Midbrain (tissue), 1 donor: ENCODE measurements at regions not wholly inside any gene's neighbourhood (a gene's known extent, or its start where the extent isn't known, plus 50 kb on each side); places are given as distances from the start of the nearest gene placed in this dataset.
A peak's percentile ranks its signal among the peaks of the same experiment; 100 is the strongest.

Experiments used
- DNase-seq: peaks from one replicate; lab custom pipeline; 2025; lab: John Stamatoyannopoulos, UW

DNA sequence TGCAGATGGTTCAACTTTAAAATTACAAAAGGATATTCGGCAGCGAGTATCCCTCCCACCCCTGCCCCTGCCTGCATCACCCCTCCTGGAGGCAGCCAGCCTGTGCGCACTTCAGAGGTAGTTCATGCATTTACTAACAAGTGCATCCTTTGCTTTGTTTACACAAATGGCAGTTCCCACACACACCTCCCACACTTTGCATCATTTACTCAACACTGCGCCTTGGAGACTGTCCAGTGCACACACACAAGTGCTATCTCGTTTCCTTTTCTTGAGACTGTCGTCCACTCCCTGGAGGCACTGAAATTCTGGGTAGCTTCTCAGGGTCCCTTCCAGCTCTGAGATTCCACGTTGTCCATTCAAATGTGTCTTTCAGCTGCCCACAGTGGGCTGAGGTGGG lies 53.1 kb upstream of the VSX1 start:
- DNase-seq, result no peak

DNA sequence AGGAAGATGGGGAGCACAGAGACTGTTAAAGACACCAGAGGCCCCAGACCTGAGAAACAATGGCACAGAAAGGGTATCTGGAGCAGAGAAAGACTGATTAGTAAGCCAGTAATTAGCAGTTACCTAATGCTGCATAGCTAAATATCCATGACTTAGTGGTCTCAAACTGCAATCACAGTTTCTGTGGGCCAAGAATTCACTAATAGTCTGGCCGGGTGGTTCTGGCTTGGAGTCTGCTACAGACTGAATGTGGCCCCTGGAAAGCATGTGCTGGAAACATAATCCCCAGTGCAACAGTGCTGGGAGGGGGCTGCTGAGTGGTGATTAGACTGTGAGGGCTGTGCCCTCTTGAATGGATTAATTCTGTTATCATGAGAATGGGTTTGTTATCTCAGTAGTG lies 54.1 kb upstream of the VSX1 start:
- DNase-seq, result no peak

- peak; percentile 72 for DNase-seq
Observed at GRCh38 chr20:25136643-25137559, 55.0 kb upstream of the VSX1 start.

DNA sequence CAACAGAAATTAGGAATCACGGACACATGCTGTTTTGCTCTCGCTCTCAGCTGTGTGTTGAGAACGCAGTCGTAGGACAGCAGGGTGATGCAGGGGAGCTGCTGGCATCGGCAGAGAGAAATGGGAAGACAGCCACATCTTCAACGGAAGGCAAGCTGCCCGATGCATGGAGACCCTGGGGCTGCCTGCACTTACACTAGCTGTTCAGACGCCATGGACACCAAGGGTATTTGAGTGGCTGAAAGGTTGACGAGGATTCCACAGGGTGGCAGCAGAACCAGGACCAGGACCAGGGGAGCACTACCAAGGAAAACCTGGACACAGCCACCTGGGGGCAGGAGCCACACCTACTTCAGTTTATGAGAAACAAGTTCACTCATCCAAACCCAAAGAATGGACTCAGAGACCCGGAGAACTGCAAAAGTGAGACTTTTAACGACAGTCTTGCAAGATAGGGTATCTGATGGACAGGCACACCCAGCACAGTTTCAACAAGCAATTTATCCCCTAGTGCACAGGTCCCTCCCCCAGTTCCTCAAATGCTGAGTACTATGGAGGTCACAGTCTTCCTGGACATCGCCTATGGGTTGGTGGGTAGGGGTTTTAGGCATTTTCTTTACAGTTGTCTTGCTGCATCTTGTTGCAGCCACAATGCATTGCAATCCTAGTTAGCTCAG lies 56.3 kb upstream of the ENTPD6 start:
- no peak for DNase-seq

DNA sequence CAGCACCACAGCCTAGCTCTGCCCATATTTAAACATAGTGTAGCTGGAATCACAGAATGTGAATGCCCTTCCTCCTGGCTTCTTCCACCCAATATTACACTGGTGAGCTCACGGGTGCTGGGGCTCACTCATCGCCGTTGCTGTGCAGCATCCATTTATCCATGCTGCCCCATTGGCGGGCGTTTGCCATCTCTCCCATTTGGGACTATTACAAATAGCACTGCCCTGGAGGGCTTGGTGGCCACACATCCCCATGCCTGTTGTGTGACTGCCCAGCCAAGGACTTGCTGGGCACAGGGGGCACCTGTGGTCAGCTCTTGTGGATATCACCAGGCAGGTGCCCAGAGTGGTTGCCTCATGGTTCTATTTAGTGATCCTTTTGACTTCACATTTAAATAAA lies 54.5 kb upstream of the ENTPD6 start:
- DNase-seq, result no peak

- no peak for DNase-seq
Observed at GRCh38 chr20:25142435-25142834, 53.1 kb upstream of the ENTPD6 start.

DNA sequence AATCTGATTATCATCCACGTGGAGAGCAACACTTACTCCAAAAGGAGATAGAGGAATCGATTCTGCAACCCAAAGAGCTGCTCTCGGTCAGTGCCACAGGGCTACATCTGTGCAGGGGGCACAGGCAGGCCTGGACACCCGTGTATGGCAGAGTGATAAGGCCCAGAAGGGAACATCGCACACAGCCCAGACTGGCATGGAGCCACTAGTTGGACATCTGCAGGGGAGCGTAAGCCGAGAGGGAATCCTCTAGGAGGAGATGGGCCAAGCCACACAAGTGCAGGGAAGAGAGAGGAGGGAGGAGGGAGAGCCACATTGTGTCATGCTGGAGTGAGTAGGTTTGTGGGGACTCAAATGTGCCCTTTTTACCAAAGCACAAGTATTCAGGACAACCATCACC lies 50.4 kb upstream of the ENTPD6 start:
- no peak for DNase-seq
